CD4-positive, alpha-beta T cell (primary cell): ENCODE measurements at regions not wholly inside any gene's neighbourhood (a gene's known extent, or its start where the extent isn't known, plus 50 kb on each side); places are given as distances from the start of the nearest gene placed in this dataset.

ENCODE experiments used
- ATAC-seq: fragments of 200-7000 bp; cut with Tn5 transposase; one replicate; pipeline ENCODE4 v1.10.0; 2022; ENCODE audit warnings: mild to moderate bottlenecking; ENCODE audit not compliant: poor library complexity
- CTCF ChIA-PET: fragments of 350-600 bp; sonication (Branson Sonifier 250); formaldehyde crosslinking; loops from one replicate; lab custom pipeline; 2021; ENCODE audit warnings: antibody characterized with exemption, inconsistent platforms; lab: Charles Lee
- POLR2A ChIA-PET: fragments of 350-600 bp; sonication (Branson Sonifier 250); formaldehyde crosslinking; loops from one replicate; lab custom pipeline; 2021; ENCODE audit warnings: antibody characterized with exemption, inconsistent platforms; lab: Charles Lee
- DNase-seq, 14 experiments: peaks; one replicate each; pipeline ENCODE4 v3.0.0-alpha.2; 2013 to 2020; ENCODE audit warnings: mixed read lengths in 2 of 14
- H3K27ac ChIP-seq, 2 donors: one replicate each; pipeline versions ENCODE4 v1.5.1 to v1.7.0; 2013; ENCODE audit warnings: low read length in 2 of 2, low read depth in 1 of 2, mild to moderate bottlenecking in 1 of 2
- H3K27me3 ChIP-seq, 2 experiments: 1 replicate in 1 of 2; 2 replicates in 1 of 2; pipeline versions ENCODE4 v1.6.1 to v1.7.0; 2013; ENCODE audit warnings: low read length in 2 of 2, control low read depth in 1 of 2, mild to moderate bottlenecking in 1 of 2, moderate library complexity in 1 of 2; ENCODE audit not compliant: insufficient read depth in 2 of 2, control insufficient read depth in 1 of 2
- H3K36me3 ChIP-seq: one replicate; pipeline ENCODE4 v1.6.1; 2013; ENCODE audit warnings: low read length, control low read depth; ENCODE audit not compliant: insufficient read depth
- H3K4me1 ChIP-seq: one replicate; pipeline ENCODE4 v1.6.1; 2013; ENCODE audit warnings: low read length, control low read depth; ENCODE audit not compliant: insufficient read depth
- H3K4me3 ChIP-seq: one replicate; pipeline ENCODE4 v1.5.1; 2013; ENCODE audit warnings: mild to moderate bottlenecking, low read length, moderate library complexity
- H3K9me3 ChIP-seq, 2 experiments: 1 replicate in 1 of 2; 2 replicates in 1 of 2; pipeline versions ENCODE4 v1.6.1 to v1.7.0; 2013; ENCODE audit warnings: low read length in 2 of 2, mild to moderate bottlenecking in 2 of 2, control low read depth in 1 of 2, moderate library complexity in 1 of 2; ENCODE audit not compliant: control insufficient read depth in 1 of 2, insufficient read depth in 1 of 2
- H3K27ac Mint-ChIP-seq: one replicate; pipeline ENCODE4 v1.8.0; 2020; ENCODE audit warnings: mixed read lengths
- H3K27me3 Mint-ChIP-seq: one replicate; pipeline ENCODE4 v1.8.0; 2021; ENCODE audit warnings: mixed read lengths
- H3K36me3 Mint-ChIP-seq: one replicate; pipeline ENCODE4 v1.8.0; 2021; ENCODE audit warnings: low read depth, mixed read lengths
- H3K4me1 Mint-ChIP-seq: one replicate; pipeline ENCODE4 v1.8.0; 2021; ENCODE audit warnings: low read depth, mixed read lengths
- H3K4me3 Mint-ChIP-seq: one replicate; pipeline ENCODE4 v1.8.0; 2020; ENCODE audit warnings: mild to moderate bottlenecking, mixed read lengths
- H3K9me3 Mint-ChIP-seq: one replicate; pipeline ENCODE4 v1.8.0; 2020; ENCODE audit warnings: mixed read lengths
- intact Hi-C, 2 experiments: fragments of 100-400 bp; cut with DNase I in 1 of 2; cut with micrococcal nuclease in 1 of 2; formaldehyde crosslinking; loops; one replicate each; pipeline versions ENCODE4 v1.15.1 to v1.9.0; 2023 to 2025; cut with DNase I, micrococcal nuclease
- TF ChIP-seq, protein P1 (sequence below): fragments of 200-600 bp; IDR thresholded peaks from one replicate; pipeline ENCODE4 v1.8.0; 2022; ENCODE audit warnings: antibody characterized with exemption, mild to moderate bottlenecking

DNA sequence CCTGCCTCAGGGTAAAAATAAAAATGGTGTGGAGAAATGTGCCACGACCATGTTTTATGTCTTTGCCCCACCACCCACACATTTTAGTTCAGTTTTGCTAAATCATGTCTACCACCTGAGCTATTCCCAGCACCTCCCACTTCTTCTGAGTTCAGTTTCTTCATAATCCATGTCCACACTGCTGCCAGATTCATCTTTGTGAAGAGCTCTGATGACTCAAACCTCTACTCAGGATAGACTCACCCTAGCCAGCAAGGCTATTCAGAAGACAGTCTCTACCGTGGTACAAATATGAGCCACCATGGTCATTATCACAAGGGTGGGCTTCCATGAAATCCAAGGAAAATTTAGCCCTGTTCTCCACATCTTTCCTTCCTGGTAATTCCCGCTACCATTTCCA is 231.1 kb upstream of the PRKCQ start:
- no peak overlapping the region for H3K4me3 ChIP-seq
- Mint-ChIP-seq H3K4me1 (no peaks in the 10 kb centered on the region), H3K9me3 (no peaks in the 10 kb centered on the region), H3K4me3 (no peak overlapping the region), H3K27me3 (peaks cover 33% of the 10 kb centered on the region), H3K27ac (no peak overlapping the region), H3K36me3 (no peaks in the 10 kb centered on the region)
- no peak overlapping the region for H3K27ac ChIP-seq
- peaks cover 0 to 3% of the 10 kb centered on the region in 2 experiments for H3K9me3 ChIP-seq
- no peak for ATAC-seq
- no peaks in the 10 kb centered on the region for H3K4me1 ChIP-seq
- ChIA-PET CTCF (no interaction called here), POLR2A (no interaction called here)
- TF ChIP-seq, protein P1, sequence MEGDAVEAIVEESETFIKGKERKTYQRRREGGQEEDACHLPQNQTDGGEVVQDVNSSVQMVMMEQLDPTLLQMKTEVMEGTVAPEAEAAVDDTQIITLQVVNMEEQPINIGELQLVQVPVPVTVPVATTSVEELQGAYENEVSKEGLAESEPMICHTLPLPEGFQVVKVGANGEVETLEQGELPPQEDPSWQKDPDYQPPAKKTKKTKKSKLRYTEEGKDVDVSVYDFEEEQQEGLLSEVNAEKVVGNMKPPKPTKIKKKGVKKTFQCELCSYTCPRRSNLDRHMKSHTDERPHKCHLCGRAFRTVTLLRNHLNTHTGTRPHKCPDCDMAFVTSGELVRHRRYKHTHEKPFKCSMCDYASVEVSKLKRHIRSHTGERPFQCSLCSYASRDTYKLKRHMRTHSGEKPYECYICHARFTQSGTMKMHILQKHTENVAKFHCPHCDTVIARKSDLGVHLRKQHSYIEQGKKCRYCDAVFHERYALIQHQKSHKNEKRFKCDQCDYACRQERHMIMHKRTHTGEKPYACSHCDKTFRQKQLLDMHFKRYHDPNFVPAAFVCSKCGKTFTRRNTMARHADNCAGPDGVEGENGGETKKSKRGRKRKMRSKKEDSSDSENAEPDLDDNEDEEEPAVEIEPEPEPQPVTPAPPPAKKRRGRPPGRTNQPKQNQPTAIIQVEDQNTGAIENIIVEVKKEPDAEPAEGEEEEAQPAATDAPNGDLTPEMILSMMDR, result no peak
- intact Hi-C loops, result no loop called here
- H3K36me3 ChIP-seq, result no peaks in the 10 kb centered on the region
- no peak for DNase-seq
- peaks cover 0 to 15% of the 10 kb centered on the region in 2 experiments for H3K27me3 ChIP-seq

DNA sequence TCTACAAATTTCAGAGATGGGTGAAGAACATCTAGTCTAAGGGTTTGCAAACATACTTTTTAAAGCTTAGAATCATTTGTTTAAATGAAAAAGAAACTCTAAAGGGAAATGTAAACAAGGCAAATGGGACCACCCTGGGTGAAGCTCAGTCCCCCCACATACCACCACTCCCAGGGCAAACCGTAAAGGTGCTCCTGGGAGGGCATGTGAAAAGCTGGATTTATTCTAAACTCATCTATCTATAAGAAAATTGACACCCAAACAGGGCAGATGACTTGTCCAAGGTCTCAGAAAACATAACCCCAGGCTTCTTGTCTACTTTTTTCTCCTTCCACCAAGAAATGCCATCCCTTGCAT is 223.3 kb upstream of the PRKCQ start:
- Histone ChIP-seq H3K27me3 (no peaks in the 10 kb centered on the region), H3K27ac (no peak overlapping the region), H3K4me3 (no peak overlapping the region), H3K9me3 (no peaks in the 10 kb centered on the region), H3K36me3 (no peaks in the 10 kb centered on the region), H3K4me1 (no peaks in the 10 kb centered on the region)
- H3K27me3 Mint-ChIP-seq, result no peaks in the 10 kb centered on the region
- no peak overlapping the region for H3K4me3 Mint-ChIP-seq
- no peak for DNase-seq
- ChIA-PET POLR2A (no interaction called here), CTCF (no interaction called here)
- no peak for ATAC-seq
- no peaks in the 10 kb centered on the region for H3K36me3 Mint-ChIP-seq
- intact Hi-C loops, result no loop called here
- TF ChIP-seq, protein P1, result no peak
- H3K9me3 Mint-ChIP-seq, result no peaks in the 10 kb centered on the region
- no peak overlapping the region for H3K27ac Mint-ChIP-seq
- H3K4me1 Mint-ChIP-seq, result no peaks in the 10 kb centered on the region

DNA sequence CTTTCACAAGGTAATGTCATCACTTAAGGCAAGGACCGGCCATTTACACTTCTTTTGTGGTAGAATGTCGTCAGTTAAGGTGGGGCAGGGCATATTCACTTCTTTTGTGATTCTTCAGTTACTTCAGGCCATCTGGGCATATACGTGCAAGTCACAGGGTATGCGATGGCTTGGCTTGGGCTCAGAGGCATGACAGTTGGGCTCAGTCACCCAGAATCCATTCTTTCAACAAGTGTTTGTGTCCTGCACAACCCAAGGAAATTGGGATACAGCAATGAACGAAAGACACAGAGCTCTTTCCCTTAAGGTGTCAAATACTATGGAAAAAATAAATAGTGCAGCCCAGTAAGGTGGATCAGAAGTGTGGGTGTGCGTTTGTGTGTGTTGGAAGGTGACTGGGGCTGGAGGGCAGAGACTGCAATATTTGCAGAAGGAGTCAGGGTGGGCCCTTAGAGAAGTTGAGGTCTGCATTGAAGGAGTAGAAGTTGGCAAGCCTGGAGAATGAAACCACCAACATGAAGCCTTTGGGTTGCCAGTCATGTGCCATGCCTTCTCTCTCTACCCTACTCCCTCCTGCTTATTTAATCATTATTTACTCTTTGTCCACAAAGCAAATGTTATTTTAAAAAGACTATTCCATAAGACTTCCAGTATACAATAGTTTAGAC is 222.8 kb upstream of the PRKCQ start:
- TF ChIP-seq, protein P1, result no peak
- CTCF ChIA-PET, result no interaction called here
- Histone ChIP-seq H3K4me3 (no peak overlapping the region), H3K9me3 (no peaks in the 10 kb centered on the region), H3K4me1 (no peaks in the 10 kb centered on the region), H3K27ac (no peak overlapping the region), H3K36me3 (no peaks in the 10 kb centered on the region), H3K27me3 (no peaks in the 10 kb centered on the region)
- no peaks in the 10 kb centered on the region for H3K36me3 Mint-ChIP-seq
- no peaks in the 10 kb centered on the region for H3K27me3 Mint-ChIP-seq
- no peak overlapping the region for H3K27ac Mint-ChIP-seq
- H3K4me1 Mint-ChIP-seq, result no peaks in the 10 kb centered on the region
- POLR2A ChIA-PET, result no interaction called here
- no peak overlapping the region for H3K4me3 Mint-ChIP-seq
- intact Hi-C loops, result no loop called here
- H3K9me3 Mint-ChIP-seq, result no peaks in the 10 kb centered on the region
- ATAC-seq, result no peak
- DNase-seq, result no peak
